HCT116 (cell line): ENCODE measurements at regions not wholly inside any gene's neighbourhood (a gene's known extent, or its start where the extent isn't known, plus 50 kb on each side); places are given as distances from the start of the nearest gene placed in this dataset.

ENCODE experiments used
- ATAC-seq: fragments of 200-7000 bp; cut with Tn5 transposase; 2 replicates; pipeline ENCODE4 v1.9.1; 2020; ENCODE audit warnings: mild to moderate bottlenecking, moderate library complexity
- BruUV-seq: library from RNA; stranded (reverse); fragments of 400-500 nt; replicated peaks from 2 replicates; lab custom pipeline; 2021; lab: Mats Ljungman, UMichigan
- CTCF ChIA-PET: fragments of 300-600 bp; sonication (Branson Sonifier 250); formaldehyde crosslinking; loops from one replicate; lab custom pipeline; 2021; ENCODE audit warnings: antibody characterized with exemption; lab: Charles Lee
- POLR2A ChIA-PET: fragments of 300-600, 350-600 bp; sonication (Branson Sonifier 250); formaldehyde crosslinking; loops from one replicate; lab custom pipeline; 2021; ENCODE audit warnings: antibody characterized with exemption; lab: Charles Lee
- RAD21 ChIA-PET, 2 experiments: fragments of 300-600 bp; sonication (Branson Sonifier 250); formaldehyde crosslinking; loops; one replicate each; lab custom pipeline; 2023; ENCODE audit warnings: low total read pairs in 2 of 2; ENCODE audit not compliant: uncharacterized antibody in 2 of 2, unreplicated experiment in 2 of 2, low non-redundant PET in 1 of 2; lab: Charles Lee
- DNase-seq: peaks from one replicate; pipeline ENCODE4 v3.0.0-alpha.2; 2010; ENCODE audit warnings: low read depth, low spot score
- H2AFZ ChIP-seq: fragments of 200-600 bp; shearing (Covaris generic), sonication (generic); 2 replicates; pipeline ENCODE4 v1.6.1; 2017; ENCODE audit warnings: low read depth, mixed run types, mixed read lengths, antibody characterized with exemption, low read length; ENCODE audit not compliant: poor library complexity, severe bottlenecking
- H3K27ac ChIP-seq: 2 replicates; pipeline ENCODE4 v1.5.1; 2012; ENCODE audit warnings: low read depth, low read length
- H3K27me3 ChIP-seq: fragments of 200-600 bp; sonication (generic); 2 replicates; pipeline ENCODE4 v1.6.1; 2016; ENCODE audit warnings: mixed run types, low read length, mixed read lengths; ENCODE audit not compliant: insufficient read depth
- H3K36me3 ChIP-seq, 2 experiments: fragments of 200-500 bp in 1 of 2; fragments of 200-600 bp in 1 of 2; sonication (Bioruptor generic) in 1 of 2; sonication (generic) in 1 of 2; 2 replicates each; pipeline versions ENCODE4 v1.5.1 to v1.6.1; 2014 to 2016; ENCODE audit warnings: low read length in 2 of 2, inconsistent platforms in 1 of 2, mixed read lengths in 1 of 2, mixed run types in 1 of 2; ENCODE audit not compliant: insufficient read depth in 2 of 2, control insufficient read depth in 1 of 2
- H3K4me1 ChIP-seq, 2 experiments: fragments of 200-600 bp in 1 of 2; sonication (generic) in 1 of 2; 2 replicates each; pipeline versions ENCODE4 v1.5.1 to v1.6.1; 2012 to 2017; ENCODE audit warnings: low read length in 2 of 2, inconsistent platforms in 1 of 2, mild to moderate bottlenecking in 1 of 2, mixed read lengths in 1 of 2, mixed run types in 1 of 2, moderate library complexity in 1 of 2; ENCODE audit not compliant: insufficient read depth in 2 of 2, control insufficient read depth in 1 of 2
- H3K4me2 ChIP-seq: fragments of 200-600 bp; sonication (generic); 2 replicates; pipeline ENCODE4 v1.6.1; 2017; ENCODE audit warnings: mixed run types, low read length, mixed read lengths
- H3K4me3 ChIP-seq, 2 experiments: fragments of 200-600 bp in 1 of 2; sonication (generic) in 1 of 2; replicated peaks in 1 of 2; 2 replicates each; pipeline ENCODE4 v1.5.1; 2011 to 2016; ENCODE audit warnings: low read length in 2 of 2, control low read depth in 1 of 2, low read depth in 1 of 2, mild to moderate bottlenecking in 1 of 2, mixed read lengths in 1 of 2, mixed run types in 1 of 2
- H3K79me2 ChIP-seq: fragments of 200-600 bp; sonication (generic); 2 replicates; pipeline ENCODE4 v1.6.1; 2017; ENCODE audit warnings: mild to moderate bottlenecking, mixed run types, low read length, moderate library complexity, mixed read lengths; ENCODE audit not compliant: insufficient read depth
- H3K9ac ChIP-seq: fragments of 200-600 bp; sonication (generic); 2 replicates; pipeline ENCODE4 v1.6.1; 2016; ENCODE audit warnings: low read length, mixed read lengths
- H3K9me2 ChIP-seq: fragments of 200-600 bp; sonication (generic), shearing (Covaris generic); 2 replicates; pipeline ENCODE4 v1.6.1; 2017; ENCODE audit warnings: mixed run types, mild to moderate bottlenecking, moderate library complexity; ENCODE audit not compliant: insufficient read depth
- H3K9me3 ChIP-seq, 2 experiments: fragments of 200-500 bp in 1 of 2; fragments of 200-600 bp in 1 of 2; sonication (Bioruptor generic) in 1 of 2; sonication (generic) in 1 of 2; 2 replicates each; pipeline ENCODE4 v1.6.1; 2014 to 2017; ENCODE audit warnings: low read length in 2 of 2, mixed read lengths in 2 of 2, inconsistent platforms in 1 of 2, low read depth in 1 of 2, mild to moderate bottlenecking in 1 of 2, mixed run types in 1 of 2, moderate library complexity in 1 of 2; ENCODE audit not compliant: control insufficient read depth in 1 of 2, insufficient read depth in 1 of 2
- H4K20me1 ChIP-seq: fragments of 200-600 bp; sonication (generic), shearing (Covaris generic); 2 replicates; pipeline ENCODE4 v1.6.1; 2017; ENCODE audit warnings: mixed run types, mild to moderate bottlenecking, moderate library complexity; ENCODE audit not compliant: insufficient read depth
- CEBPB ChIP-seq: IDR thresholded peaks from 2 replicates; pipeline ENCODE4 v1.6.1; 2012; ENCODE audit warnings: low read depth
- ELF1 ChIP-seq: IDR thresholded peaks from 2 replicates; pipeline ENCODE4 v1.6.1; 2012; ENCODE audit warnings: low read depth, borderline replicate concordance
- EZH2phosphoT487 ChIP-seq: fragments of 200-600 bp; IDR thresholded peaks from 2 replicates; pipeline ENCODE4 v1.6.1; 2018; ENCODE audit warnings: antibody characterized with exemption, borderline replicate concordance
- RAD21 ChIP-seq: IDR thresholded peaks from 2 replicates; pipeline ENCODE4 v1.6.1; 2012; ENCODE audit warnings: low read depth, mild to moderate bottlenecking
- ZBTB33 ChIP-seq: IDR thresholded peaks from 2 replicates; pipeline ENCODE4 v1.6.1; 2011; ENCODE audit warnings: mild to moderate bottlenecking, low read length, moderate library complexity; ENCODE audit not compliant: insufficient replicate concordance; ENCODE audit errors: extremely low read depth
- intact Hi-C: fragments of 100-400 bp; cut with micrococcal nuclease; formaldehyde crosslinking; loops from 2 replicates; pipeline ENCODE4 v1.10.0; 2022
- TF ChIP-seq, protein P1 (sequence below): IDR thresholded peaks from 2 replicates; pipeline ENCODE4 v1.6.1; 2012

DNA sequence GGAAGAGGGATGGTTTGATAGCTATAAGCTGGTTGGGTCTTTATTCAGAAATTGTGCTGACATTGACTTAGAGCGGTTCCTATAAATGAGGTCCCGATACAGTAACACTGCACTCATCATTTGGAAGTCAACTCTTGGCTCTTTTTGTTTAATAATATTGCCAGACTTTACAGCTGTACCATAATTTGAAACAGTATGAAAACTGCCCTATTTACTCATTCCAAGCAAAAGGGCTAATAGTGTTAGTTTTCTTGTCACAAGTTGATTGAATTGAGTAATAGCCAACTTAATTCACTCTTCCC, 128.4 kb upstream of the LIMCH1 start:
- CTCF ChIA-PET: no interaction called here
- TF ChIP-seq, protein P1, sequence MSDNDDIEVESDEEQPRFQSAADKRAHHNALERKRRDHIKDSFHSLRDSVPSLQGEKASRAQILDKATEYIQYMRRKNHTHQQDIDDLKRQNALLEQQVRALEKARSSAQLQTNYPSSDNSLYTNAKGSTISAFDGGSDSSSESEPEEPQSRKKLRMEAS: no peak
- H4K20me1 ChIP-seq: no peaks in the 10 kb centered on the region
- RAD21 ChIA-PET: no interaction called here
- no peak overlapping the region for H3K4me3 ChIP-seq
- no peak overlapping the region for H3K9ac ChIP-seq
- BruUV-seq: no TSS peak
- H3K79me2 ChIP-seq: no peaks in the 10 kb centered on the region
- no peaks in the 10 kb centered on the region for H3K27me3 ChIP-seq
- no peaks in the 10 kb centered on the region for H3K36me3 ChIP-seq
- DNase-seq (no peak), ATAC-seq (no peak)
- H3K27ac ChIP-seq: no peak overlapping the region
- H3K4me1 ChIP-seq: no peaks in the 10 kb centered on the region
- H3K9me2 ChIP-seq: no peaks in the 10 kb centered on the region
- POLR2A ChIA-PET: no interaction called here
- no peak overlapping the region for H3K4me2 ChIP-seq
- no peaks in the 10 kb centered on the region for H3K9me3 ChIP-seq
- no peak overlapping the region for H2AFZ ChIP-seq
- intact Hi-C loops: no loop called here

- H4K20me1 ChIP-seq: no peaks in the 10 kb centered on the region
- no peaks in the 10 kb centered on the region for H3K27me3 ChIP-seq
- H2AFZ ChIP-seq: no peak overlapping the region
- ChIA-PET RAD21 (no interaction called here), CTCF (no interaction called here), POLR2A (no interaction called here)
- H3K9me2 ChIP-seq: no peaks in the 10 kb centered on the region
- no peak for ATAC-seq
- H3K9me3 ChIP-seq: no peaks in the 10 kb centered on the region
- no peaks in the 10 kb centered on the region for H3K36me3 ChIP-seq
- H3K79me2 ChIP-seq: no peaks in the 10 kb centered on the region
- TF ChIP-seq CEBPB (no peak), RAD21 (no peak), EZH2phosphoT487 (no peak), ZBTB33 (no peak), ELF1 (no peak)
- TF ChIP-seq, protein P1: no peak
- no peak overlapping the region for H3K4me2 ChIP-seq
- no peaks in the 10 kb centered on the region for H3K4me1 ChIP-seq
- no peak overlapping the region for H3K9ac ChIP-seq
- no peak overlapping the region for H3K4me3 ChIP-seq
- DNase-seq: no peak
- intact Hi-C loops: no loop called here
- H3K27ac ChIP-seq: no peak overlapping the region
- no TSS peak for BruUV-seq
These were observed 127.9 kb upstream of the LIMCH1 start for GRCh38 chr4:41410049-41410448.
